ENCODE measurements at regions not wholly inside any gene's neighbourhood (a gene's known extent, or its start where the extent isn't known, plus 50 kb on each side); places are given as distances from the start of the nearest gene placed in this dataset.

DNA sequence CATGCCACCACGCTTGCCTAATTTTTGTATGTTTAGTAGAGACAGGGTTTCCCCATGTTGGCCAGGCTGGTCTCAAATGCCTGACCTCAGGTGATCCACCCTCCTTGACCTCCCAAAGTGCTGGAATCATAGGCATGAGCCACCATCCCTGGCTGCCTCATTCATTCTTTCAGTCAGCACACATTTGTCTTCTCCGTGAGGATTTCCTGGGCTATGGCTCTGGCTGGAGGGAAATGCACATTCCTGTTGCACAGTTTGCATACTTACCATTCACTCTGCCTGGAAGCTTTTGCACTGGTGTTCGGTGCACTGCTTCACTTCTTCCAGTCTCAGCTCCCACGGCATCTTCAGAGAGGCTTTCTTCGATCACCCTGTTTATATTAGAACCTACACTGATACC lies 267.8 kb downstream of the STIM2 start:
- Mint-ChIP-seq H3K9me3 (ENCODE audit: unreplicated experiment) (peaks cover 3% of the 10 kb centered on the region), H3K4me1 (ENCODE audit: low read depth, unreplicated experiment) (no peaks in the 10 kb centered on the region), H3K36me3 (ENCODE audit: unreplicated experiment) (no peaks in the 10 kb centered on the region), H3K4me3 (ENCODE audit: unreplicated experiment) (no peak overlapping the region), H3K27ac (ENCODE audit: unreplicated experiment) (no peak overlapping the region), H3K27me3 (ENCODE audit: unreplicated experiment) (peaks cover 3% of the 10 kb centered on the region)
- no peak for DNase-seq
- TF ChIP-seq, protein P1, sequence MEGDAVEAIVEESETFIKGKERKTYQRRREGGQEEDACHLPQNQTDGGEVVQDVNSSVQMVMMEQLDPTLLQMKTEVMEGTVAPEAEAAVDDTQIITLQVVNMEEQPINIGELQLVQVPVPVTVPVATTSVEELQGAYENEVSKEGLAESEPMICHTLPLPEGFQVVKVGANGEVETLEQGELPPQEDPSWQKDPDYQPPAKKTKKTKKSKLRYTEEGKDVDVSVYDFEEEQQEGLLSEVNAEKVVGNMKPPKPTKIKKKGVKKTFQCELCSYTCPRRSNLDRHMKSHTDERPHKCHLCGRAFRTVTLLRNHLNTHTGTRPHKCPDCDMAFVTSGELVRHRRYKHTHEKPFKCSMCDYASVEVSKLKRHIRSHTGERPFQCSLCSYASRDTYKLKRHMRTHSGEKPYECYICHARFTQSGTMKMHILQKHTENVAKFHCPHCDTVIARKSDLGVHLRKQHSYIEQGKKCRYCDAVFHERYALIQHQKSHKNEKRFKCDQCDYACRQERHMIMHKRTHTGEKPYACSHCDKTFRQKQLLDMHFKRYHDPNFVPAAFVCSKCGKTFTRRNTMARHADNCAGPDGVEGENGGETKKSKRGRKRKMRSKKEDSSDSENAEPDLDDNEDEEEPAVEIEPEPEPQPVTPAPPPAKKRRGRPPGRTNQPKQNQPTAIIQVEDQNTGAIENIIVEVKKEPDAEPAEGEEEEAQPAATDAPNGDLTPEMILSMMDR (IDR thresholded peaks at IDR 0.05; ENCODE audit: partially characterized antibody, unreplicated experiment), result no peak

DNA sequence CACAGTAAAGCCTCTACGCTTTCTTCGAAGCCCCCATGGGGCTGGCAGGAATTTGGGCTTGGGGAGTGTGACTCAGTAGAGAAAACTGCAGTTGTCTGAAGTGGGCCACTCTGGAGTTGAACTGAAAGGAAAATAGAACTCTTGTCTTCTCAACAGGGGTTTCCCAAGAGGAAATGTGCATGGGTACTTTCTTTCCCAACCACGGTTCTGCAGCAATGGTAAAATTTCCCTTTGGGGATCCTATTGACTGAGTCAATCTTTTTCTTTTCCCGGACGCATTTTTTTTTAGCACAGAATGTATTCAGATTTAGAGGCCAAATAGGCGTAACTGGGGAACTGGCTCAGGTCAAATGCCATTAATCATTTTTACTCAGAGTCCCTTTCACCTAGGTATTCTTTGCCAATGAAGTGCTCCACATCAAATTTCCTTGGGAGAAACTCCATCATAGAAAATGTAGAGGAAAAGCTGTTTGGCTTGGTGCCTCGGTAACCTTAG lies 269.3 kb downstream of the STIM2 start:
- no peak for DNase-seq
- Mint-ChIP-seq H3K4me1 (ENCODE audit: low read depth, unreplicated experiment) (no peaks in the 10 kb centered on the region), H3K36me3 (ENCODE audit: unreplicated experiment) (peaks cover 5% of the 10 kb centered on the region), H3K4me3 (ENCODE audit: unreplicated experiment) (no peak overlapping the region), H3K27ac (ENCODE audit: unreplicated experiment) (no peak overlapping the region), H3K9me3 (ENCODE audit: unreplicated experiment) (no peaks in the 10 kb centered on the region), H3K27me3 (ENCODE audit: unreplicated experiment) (peaks cover 3% of the 10 kb centered on the region)
- TF ChIP-seq, protein P1 (IDR thresholded peaks at IDR 0.05; ENCODE audit: partially characterized antibody, unreplicated experiment), result no peak

DNA sequence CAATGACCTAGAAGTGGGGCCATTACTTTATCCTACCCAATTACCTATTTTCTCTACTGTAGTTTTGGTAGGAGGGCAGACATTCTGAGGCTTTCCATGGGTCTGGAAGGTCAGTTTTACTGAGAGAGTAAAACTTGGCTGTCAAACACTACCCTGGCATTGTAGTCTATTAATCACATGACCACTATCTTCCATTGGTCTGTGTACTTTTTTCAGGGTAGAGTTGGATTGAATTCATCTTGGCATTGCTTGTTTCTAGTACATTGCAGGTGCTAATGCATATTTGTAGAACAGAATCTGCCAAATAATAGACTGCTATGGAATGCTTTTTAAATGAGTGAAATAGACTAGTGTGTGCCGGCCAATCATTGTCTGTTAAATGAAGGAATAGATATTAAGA lies 271.9 kb downstream of the STIM2 start:
- no peak overlapping the region for H3K4me3 Mint-ChIP-seq (ENCODE audit: unreplicated experiment)
- no peak for DNase-seq
- no peaks in the 10 kb centered on the region for H3K9me3 Mint-ChIP-seq (ENCODE audit: unreplicated experiment)
- H3K4me1 Mint-ChIP-seq (ENCODE audit: low read depth, unreplicated experiment), result no peaks in the 10 kb centered on the region
- peaks cover 5% of the 10 kb centered on the region for H3K36me3 Mint-ChIP-seq (ENCODE audit: unreplicated experiment)
- H3K27me3 Mint-ChIP-seq (ENCODE audit: unreplicated experiment), result peaks cover 3% of the 10 kb centered on the region
- TF ChIP-seq, protein P1 (IDR thresholded peaks at IDR 0.05; ENCODE audit: partially characterized antibody, unreplicated experiment), result no peak
- no peak overlapping the region for H3K27ac Mint-ChIP-seq (ENCODE audit: unreplicated experiment)

DNA sequence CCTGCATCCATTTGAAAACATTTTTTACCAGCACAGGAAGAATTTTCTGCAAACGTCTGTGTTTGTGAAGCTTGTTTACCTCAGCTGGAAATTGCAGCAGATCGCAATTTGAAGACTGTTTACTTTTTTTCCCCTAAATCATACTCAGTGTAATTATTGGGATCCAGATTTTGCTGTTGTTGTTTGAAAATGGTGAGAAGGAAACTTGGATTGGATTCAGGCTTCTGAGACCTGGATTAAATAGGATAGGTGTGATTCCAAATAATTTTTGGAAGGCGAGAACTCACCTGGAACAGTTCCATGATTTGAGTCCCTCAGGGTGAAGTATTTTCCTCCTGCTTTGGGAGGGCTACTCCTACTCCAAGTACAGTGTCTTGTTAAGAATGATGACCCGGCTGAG lies 279.8 kb downstream of the STIM2 start:
- no peaks in the 10 kb centered on the region for H3K27me3 Mint-ChIP-seq (ENCODE audit: unreplicated experiment)

DNA sequence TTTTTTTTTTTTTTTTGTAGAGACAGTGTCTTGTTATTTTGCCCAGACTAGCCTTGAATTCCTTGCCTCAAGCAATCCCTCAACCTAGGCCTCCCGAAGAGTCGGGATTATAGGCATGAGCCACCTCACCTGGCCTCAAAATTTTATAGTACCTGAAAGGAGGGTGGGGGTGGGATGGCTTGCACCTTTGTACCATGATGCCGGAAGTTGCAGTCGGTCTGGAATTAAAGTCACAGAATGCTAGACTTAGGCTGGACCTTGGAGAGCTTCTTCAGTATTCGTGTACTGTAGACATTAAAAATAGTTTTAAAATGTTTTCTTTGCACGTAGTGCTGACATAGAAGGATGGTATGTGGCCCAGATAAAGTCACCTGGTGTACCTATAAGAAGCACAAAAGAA lies 280.9 kb downstream of the STIM2 start:
- DNase-seq, result no peak
- Mint-ChIP-seq H3K9me3 (ENCODE audit: unreplicated experiment) (peaks cover 4% of the 10 kb centered on the region), H3K36me3 (ENCODE audit: unreplicated experiment) (no peaks in the 10 kb centered on the region), H3K27me3 (ENCODE audit: unreplicated experiment) (no peaks in the 10 kb centered on the region), H3K4me3 (ENCODE audit: unreplicated experiment) (no peak overlapping the region), H3K27ac (ENCODE audit: unreplicated experiment) (no peak overlapping the region), H3K4me1 (ENCODE audit: low read depth, unreplicated experiment) (no peaks in the 10 kb centered on the region)
- TF ChIP-seq, protein P1 (IDR thresholded peaks at IDR 0.05; ENCODE audit: partially characterized antibody, unreplicated experiment), result no peak

More for the DNA sequence above, 279.8 kb downstream of the STIM2 start:
- peaks cover 2% of the 10 kb centered on the region for H3K9me3 Mint-ChIP-seq (ENCODE audit: unreplicated experiment)
- no peaks in the 10 kb centered on the region for H3K4me1 Mint-ChIP-seq (ENCODE audit: low read depth, unreplicated experiment)
- no peaks in the 10 kb centered on the region for H3K36me3 Mint-ChIP-seq (ENCODE audit: unreplicated experiment)
- no peak overlapping the region for H3K4me3 Mint-ChIP-seq (ENCODE audit: unreplicated experiment)
- TF ChIP-seq, protein P1 (IDR thresholded peaks at IDR 0.05; ENCODE audit: partially characterized antibody, unreplicated experiment), result no peak
- no peak for DNase-seq
- H3K27ac Mint-ChIP-seq (ENCODE audit: unreplicated experiment), result no peak overlapping the region

All from glutamatergic neuron (in vitro differentiated cells).